HG03039 (cell line): ENCODE measurements at regions not wholly inside any gene's neighbourhood (a gene's known extent, or its start where the extent isn't known, plus 50 kb on each side); places are given as distances from the start of the nearest gene placed in this dataset.
"Not testable (repeated sequence)": the region's sequence is repeated elsewhere in the genome, so short reads cannot be mapped to it uniquely, and the experiment has no call there.

Experiments
- ATAC-seq: cut with Tn5 transposase; IDR thresholded peaks from one replicate; pipeline ENCODE4 v1.9.1; 2021; ENCODE audit warnings: mild to moderate bottlenecking, moderate library complexity; ENCODE audit not compliant: unreplicated experiment

GRCh38 chr10:29802171-29802570 is 167.4 kb upstream of the SVIL start:
- ATAC-seq: no peak

GRCh38 chr10:29798921-29799690 is 164.3 kb upstream of the SVIL start:
- ATAC-seq: no peak

GRCh38 chr10:29797616-29798015 is 162.8 kb upstream of the SVIL start:
- no peak for ATAC-seq

- no peak for ATAC-seq
Observed at GRCh38 chr10:29795850-29796249, 161.1 kb upstream of the SVIL start.

GRCh38 chr10:29794776-29795611 is 160.2 kb upstream of the SVIL start:
- ATAC-seq: no peak

- no peak for ATAC-seq
Observed at GRCh38 chr10:29791773-29792172, 157.0 kb upstream of the SVIL start.

- ATAC-seq: no peak
Observed at GRCh38 chr10:29790207-29790606, 155.4 kb upstream of the SVIL start.

GRCh38 chr10:29788113-29788512 is 153.3 kb upstream of the SVIL start:
- no peak for ATAC-seq

GRCh38 chr10:29785701-29786100 is 150.9 kb upstream of the SVIL start:
- ATAC-seq: no peak

GRCh38 chr10:29784175-29784773 is 149.5 kb upstream of the SVIL start:
- ATAC-seq: no peak

- ATAC-seq: no peak
Observed at GRCh38 chr10:29783201-29783947, 148.6 kb upstream of the SVIL start.

GRCh38 chr10:29780639-29781038 is 145.9 kb upstream of the SVIL start:
- ATAC-seq: no peak

GRCh38 chr10:29780096-29780495 is 145.3 kb upstream of the SVIL start:
- ATAC-seq: no peak

- no peak for ATAC-seq
Observed at GRCh38 chr10:29776246-29776645, 141.5 kb upstream of the SVIL start.

- ATAC-seq: no peak
Observed at GRCh38 chr10:29774475-29774874, 139.7 kb upstream of the SVIL start.

- ATAC-seq: no peak
Observed at GRCh38 chr10:29773675-29774091, 138.9 kb upstream of the SVIL start.

GRCh38 chr10:29772403-29772802 is 137.6 kb upstream of the SVIL start:
- ATAC-seq: no peak

GRCh38 chr10:29771376-29771775 is 136.6 kb upstream of the SVIL start:
- ATAC-seq: no peak

GRCh38 chr10:29769277-29769676 is 134.5 kb upstream of the SVIL start:
- not testable (repeated sequence) for ATAC-seq

- no peak for ATAC-seq
Observed at GRCh38 chr10:29767968-29768367, 133.2 kb upstream of the SVIL start.

GRCh38 chr10:29766753-29767152 is 132.0 kb upstream of the SVIL start:
- ATAC-seq: no peak
